Prostate gland (tissue), 2 donors: ENCODE measurements at regions not wholly inside any gene's neighbourhood (a gene's known extent, or its start where the extent isn't known, plus 50 kb on each side); places are given as distances from the start of the nearest gene placed in this dataset.

Experiments used
- POLR2A ChIP-seq: fragments of 450-650 bp; IDR thresholded peaks from one replicate; pipeline ENCODE4 v1.6.1; 2016; ENCODE audit warnings: antibody characterized with exemption, mild to moderate bottlenecking
- POLR2AphosphoS5 ChIP-seq: sonication (generic); formaldehyde crosslinking; IDR thresholded peaks from one replicate; pipeline ENCODE4 v1.6.1; 2017; ENCODE audit warnings: antibody characterized with exemption
- TF ChIP-seq, protein P1 (sequence below), 4 experiments: fragments of 200-600 bp in 2 of 4; fragments of 450-650 bp in 2 of 4; sonication (generic) in 2 of 4; IDR thresholded peaks; 1 replicate in 3 of 4; 2 replicates in 1 of 4; pipeline ENCODE4 v1.5.1; 2016 to 2019; ENCODE audit warnings: antibody characterized with exemption in 4 of 4, mild to moderate bottlenecking in 2 of 4, moderate library complexity in 2 of 4

GRCh38 chr1:87194856-87195255 is 133.8 kb upstream of the LMO4 start:
- TF ChIP-seq, protein P1, sequence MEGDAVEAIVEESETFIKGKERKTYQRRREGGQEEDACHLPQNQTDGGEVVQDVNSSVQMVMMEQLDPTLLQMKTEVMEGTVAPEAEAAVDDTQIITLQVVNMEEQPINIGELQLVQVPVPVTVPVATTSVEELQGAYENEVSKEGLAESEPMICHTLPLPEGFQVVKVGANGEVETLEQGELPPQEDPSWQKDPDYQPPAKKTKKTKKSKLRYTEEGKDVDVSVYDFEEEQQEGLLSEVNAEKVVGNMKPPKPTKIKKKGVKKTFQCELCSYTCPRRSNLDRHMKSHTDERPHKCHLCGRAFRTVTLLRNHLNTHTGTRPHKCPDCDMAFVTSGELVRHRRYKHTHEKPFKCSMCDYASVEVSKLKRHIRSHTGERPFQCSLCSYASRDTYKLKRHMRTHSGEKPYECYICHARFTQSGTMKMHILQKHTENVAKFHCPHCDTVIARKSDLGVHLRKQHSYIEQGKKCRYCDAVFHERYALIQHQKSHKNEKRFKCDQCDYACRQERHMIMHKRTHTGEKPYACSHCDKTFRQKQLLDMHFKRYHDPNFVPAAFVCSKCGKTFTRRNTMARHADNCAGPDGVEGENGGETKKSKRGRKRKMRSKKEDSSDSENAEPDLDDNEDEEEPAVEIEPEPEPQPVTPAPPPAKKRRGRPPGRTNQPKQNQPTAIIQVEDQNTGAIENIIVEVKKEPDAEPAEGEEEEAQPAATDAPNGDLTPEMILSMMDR (IDR thresholded peaks at IDR 0.05): no peak
- TF ChIP-seq POLR2A (no peak), POLR2AphosphoS5 (no peak)
